Lower leg skin (tissue), 4 donors: ENCODE measurements at regions not wholly inside any gene's neighbourhood (a gene's known extent, or its start where the extent isn't known, plus 50 kb on each side); places are given as distances from the start of the nearest gene placed in this dataset.

Experiments used
- DNase-seq, 2 donors: peaks; one replicate each; pipeline ENCODE4 v3.0.0-alpha.2; 2019; ENCODE audit warnings: low spot score in 2 of 2
- H3K4me3 ChIP-seq: fragments of 200-600 bp; sonication (generic); 2 replicates; pipeline ENCODE4 v1.5.1; 2017; ENCODE audit warnings: mild to moderate bottlenecking, low read depth; ENCODE audit not compliant: poor library complexity, severe bottlenecking
- CTCF ChIP-seq, 3 donors: fragments of 450-650 bp; IDR thresholded peaks; one replicate each; pipeline ENCODE4 v1.5.1; 2016; ENCODE audit warnings: antibody characterized with exemption in 3 of 3, mild to moderate bottlenecking in 3 of 3, moderate library complexity in 2 of 3
- POLR2A ChIP-seq, 2 donors: fragments of 450-650 bp; IDR thresholded peaks; one replicate each; pipeline ENCODE4 v1.6.1; 2016 to 2017; ENCODE audit warnings: antibody characterized with exemption in 2 of 2, mild to moderate bottlenecking in 1 of 2, moderate library complexity in 1 of 2
- WGBS, 2 donors: methylation state at CpG; one replicate each; pipeline ENCODE4 v1.1.5; 2018; 5-methylcytosine and 5-hydroxymethylcytosine counted together
- intact Hi-C: fragments of 100-400 bp; cut with DNase I; formaldehyde crosslinking; loops from one replicate; pipeline ENCODE4 v1.15.0; 2023; ENCODE audit warnings: low total_unique reads

DNA sequence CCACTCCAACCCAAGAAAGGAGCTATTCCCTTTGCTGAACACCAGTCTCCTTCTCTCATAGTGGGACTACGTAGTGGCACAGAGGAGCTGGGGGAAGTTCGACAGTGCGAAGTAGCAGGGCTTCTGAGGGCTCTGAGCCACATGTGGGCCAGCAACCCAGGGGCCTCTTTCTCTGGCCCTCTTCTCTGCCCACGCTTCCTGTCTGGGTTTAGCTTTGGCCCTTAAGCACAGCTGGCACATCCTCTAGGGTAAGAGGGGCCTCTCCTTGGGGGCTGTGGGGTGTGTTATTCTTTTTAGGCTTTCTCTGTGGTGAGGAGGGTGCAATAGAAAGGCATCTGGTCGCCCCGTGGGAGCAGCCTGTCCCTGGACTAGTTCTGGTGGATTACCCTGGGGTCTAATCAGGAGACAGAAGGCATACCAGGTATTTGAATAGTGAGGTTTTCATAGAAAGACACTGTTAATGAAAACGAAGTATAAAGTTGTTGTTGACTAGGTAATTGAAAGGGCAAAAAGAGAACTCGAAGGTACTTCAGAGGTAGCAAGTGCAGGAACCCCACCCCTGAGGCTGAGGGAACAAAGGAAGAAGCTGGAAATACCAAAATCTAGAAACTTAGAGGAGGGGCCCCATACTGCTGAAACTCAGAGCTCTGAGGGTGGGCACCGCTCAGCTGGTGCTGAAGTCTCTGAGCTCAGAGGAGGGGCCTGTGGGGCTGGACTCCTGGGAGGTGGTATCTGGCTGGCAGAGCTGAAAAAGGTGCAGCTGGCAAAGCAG lies 151.9 kb upstream of the RPS6KA3 start:
- WGBS, 2 donors, result 63 to 81% methylated on average over 9 of the region's 9 CpGs
- H3K4me3 ChIP-seq, result no peak overlapping the region
- DNase-seq, result no peak
- TF ChIP-seq CTCF (IDR thresholded peaks at IDR 0.05), result no peak
- TF ChIP-seq POLR2A (IDR thresholded peaks at IDR 0.05), result no peak
- intact Hi-C loops, result no loop called here

DNA sequence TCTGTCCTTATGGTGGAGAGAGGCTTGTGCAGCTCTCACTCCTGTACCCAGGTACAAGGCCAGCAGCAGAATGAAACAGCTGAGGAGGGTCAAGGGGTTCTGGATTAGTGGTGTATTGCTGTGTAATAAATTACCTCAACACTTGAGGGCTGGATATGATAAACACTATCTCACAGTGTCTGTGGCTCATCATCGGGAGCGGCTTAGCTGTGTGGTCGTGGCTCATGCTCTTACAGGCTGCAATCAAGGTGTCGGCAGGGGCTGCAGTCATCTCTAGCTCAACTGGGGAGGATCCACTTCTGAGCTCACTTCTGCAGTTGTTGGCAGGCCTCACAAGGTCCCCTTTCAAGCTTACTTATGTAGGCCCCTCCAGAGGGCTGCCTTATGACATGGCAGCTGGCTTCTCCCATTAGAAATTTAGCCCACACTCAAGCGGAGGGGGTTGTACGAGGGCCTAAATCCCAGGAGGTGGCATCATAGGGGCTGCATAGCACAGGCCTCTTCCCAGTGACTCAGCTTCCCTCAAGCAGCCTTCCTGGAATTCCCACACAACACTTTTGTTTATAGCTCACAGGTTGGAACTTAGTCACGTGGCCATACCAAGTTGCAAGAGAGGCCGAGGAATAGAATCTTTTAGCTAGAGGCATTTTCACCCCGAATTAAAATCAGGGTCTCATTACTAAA lies 148.2 kb upstream of the RPS6KA3 start:
- 82 to 88% methylated on average over 5 to 9 of the region's 9 CpGs for WGBS, 2 donors
- TF ChIP-seq CTCF (IDR thresholded peaks at IDR 0.05) (no peak), POLR2A (IDR thresholded peaks at IDR 0.05) (no peak)
- no peak for DNase-seq
- H3K4me3 ChIP-seq, result no peak overlapping the region
- intact Hi-C loops, result no loop called here

DNA sequence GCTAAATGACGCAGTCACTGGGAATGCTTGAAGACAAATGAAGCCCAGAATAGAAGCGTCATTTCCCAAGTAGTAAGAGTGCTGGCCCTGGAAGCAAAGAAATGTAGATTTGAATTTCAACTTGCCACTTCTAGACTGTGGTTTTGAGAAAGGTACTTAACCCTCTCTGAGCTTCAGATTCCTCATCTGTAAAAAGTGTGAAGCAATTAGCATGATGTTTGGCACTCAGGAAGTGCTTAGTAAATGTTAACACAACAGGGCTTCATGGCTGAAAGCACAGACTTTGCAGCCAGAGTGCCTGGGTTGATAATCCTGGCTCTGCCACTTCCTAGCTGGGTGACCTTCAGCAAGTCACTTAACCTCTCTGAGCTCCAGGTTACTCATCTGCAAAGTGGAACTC lies 147.4 kb upstream of the RPS6KA3 start:
- H3K4me3 ChIP-seq, result no peak overlapping the region
- intact Hi-C loops, result no loop called here
- no peak for TF ChIP-seq CTCF (IDR thresholded peaks at IDR 0.05)
- no peak for TF ChIP-seq POLR2A (IDR thresholded peaks at IDR 0.05)
- no peak for DNase-seq
- WGBS, 2 donors, result 71 to 74% methylated on average over 2 of the region's 2 CpGs

- H3K4me3 ChIP-seq, result no peak overlapping the region
- 83 to 88% methylated on average over 17 to 18 of the region's 18 CpGs for WGBS, 2 donors
- TF ChIP-seq CTCF (IDR thresholded peaks at IDR 0.05) (no peak), POLR2A (IDR thresholded peaks at IDR 0.05) (no peak)
- intact Hi-C loops, result no loop called here
- DNase-seq, result peak in 1 of 2 donors; percentile 13
Measured at GRCh38 chrX:20412871-20413486, 146.3 kb upstream of the RPS6KA3 start.

DNA sequence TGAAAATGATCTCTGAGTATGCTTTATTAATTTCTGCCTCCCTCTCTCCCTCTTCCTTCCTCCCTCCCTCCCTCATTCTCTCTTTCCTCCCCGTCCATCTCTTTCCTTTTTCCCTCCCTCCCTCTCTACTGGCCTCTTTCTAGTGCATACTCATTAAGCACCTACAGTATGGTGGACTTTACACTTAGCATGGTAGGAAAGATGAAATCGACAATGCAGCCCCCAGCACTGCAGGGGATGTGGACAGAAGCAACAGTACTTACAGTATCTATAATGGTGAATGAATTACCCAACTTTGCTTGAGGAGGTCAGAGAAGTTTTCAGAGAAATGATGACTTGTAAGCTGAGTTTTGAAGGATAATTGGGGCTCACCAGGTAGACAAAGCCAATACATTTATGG lies 143.8 kb upstream of the RPS6KA3 start:
- no peak for DNase-seq
- TF ChIP-seq CTCF (IDR thresholded peaks at IDR 0.05) (no peak), POLR2A (IDR thresholded peaks at IDR 0.05) (no peak)
- intact Hi-C loops, result no loop called here
- 66 to 75% methylated on average over 2 of the region's 2 CpGs for WGBS, 2 donors
- no peak overlapping the region for H3K4me3 ChIP-seq
